Prostate gland (tissue), 2 donors: ENCODE measurements at regions not wholly inside any gene's neighbourhood (a gene's known extent, or its start where the extent isn't known, plus 50 kb on each side); places are given as distances from the start of the nearest gene placed in this dataset.

Source experiments
- DNase-seq: peaks from one replicate; pipeline ENCODE4 v3.0.0-alpha.2; 2019; ENCODE audit warnings: low spot score
- H3K27ac ChIP-seq, 2 donors: fragments of 200-600 bp; sonication (generic); 2 replicates each; pipeline ENCODE4 v1.5.1; 2017 to 2019
- H3K27me3 ChIP-seq: fragments of 200-600 bp; sonication (generic); replicated peaks from 2 replicates; pipeline ENCODE4 v1.5.1; 2019; ENCODE audit not compliant: insufficient read depth
- H3K36me3 ChIP-seq, 2 donors: fragments of 200-600 bp; sonication (generic); 1 replicate in 1 of 2; 2 replicates in 1 of 2; pipeline versions ENCODE4 v1.5.1 to v1.8.1; 2017 to 2019
- H3K4me1 ChIP-seq: fragments of 200-600 bp; sonication (generic); replicated peaks from 2 replicates; pipeline ENCODE4 v1.5.1; 2019
- H3K4me3 ChIP-seq, 2 donors: fragments of 200-600 bp; sonication (generic); 2 replicates each; pipeline ENCODE4 v1.5.1; 2017 to 2019
- H3K9me3 ChIP-seq: fragments of 200-600 bp; sonication (generic); 2 replicates; pipeline ENCODE4 v1.5.1; 2017
- CTCF ChIP-seq, 4 experiments: fragments of 200-600 bp in 2 of 4; fragments of 450-650 bp in 2 of 4; sonication (generic) in 2 of 4; IDR thresholded peaks; 1 replicate in 3 of 4; 2 replicates in 1 of 4; pipeline ENCODE4 v1.5.1; 2016 to 2019; ENCODE audit warnings: antibody characterized with exemption in 4 of 4, mild to moderate bottlenecking in 2 of 4, moderate library complexity in 2 of 4
- POLR2A ChIP-seq: fragments of 450-650 bp; IDR thresholded peaks from one replicate; pipeline ENCODE4 v1.6.1; 2016; ENCODE audit warnings: antibody characterized with exemption, mild to moderate bottlenecking
- POLR2AphosphoS5 ChIP-seq: sonication (generic); formaldehyde crosslinking; IDR thresholded peaks from one replicate; pipeline ENCODE4 v1.6.1; 2017; ENCODE audit warnings: antibody characterized with exemption
- WGBS: methylation state at CpG from one replicate; pipeline ENCODE4 v1.1.5; 2018; 5-methylcytosine and 5-hydroxymethylcytosine counted together
- intact Hi-C: fragments of 100-400 bp; cut with DNase I; formaldehyde crosslinking; loops from one replicate; pipeline ENCODE4 v1.14.2; 2022
- small RNA-seq, 2 donors: library from RNA; depleted of rRNA; stranded (forward); fragments of <200 nt; gene quantifications; one replicate each; pipeline ENCODE3, GENCODE V24; 2016

DNA sequence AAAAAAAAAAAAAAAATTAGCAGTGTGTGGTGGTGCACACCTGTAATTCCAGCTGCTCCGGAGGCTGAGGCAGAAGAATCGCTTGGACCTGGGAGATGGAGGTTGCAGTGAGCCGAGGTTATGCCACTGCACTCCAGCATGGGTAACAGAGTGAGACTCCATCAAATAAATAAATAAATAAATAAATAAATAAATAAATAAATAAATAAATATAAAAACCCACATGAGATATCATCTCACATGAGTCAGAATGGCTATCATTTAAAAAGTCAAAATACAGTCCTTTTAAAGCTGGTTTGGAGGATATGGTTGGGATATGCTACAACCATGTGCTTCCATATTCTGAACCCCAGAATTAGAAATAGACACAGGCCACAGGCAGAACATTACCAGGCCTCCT, 114.3 kb downstream of the WSCD1 start:
- Histone ChIP-seq H3K4me3 (no peak overlapping the region), H3K27me3 (no peaks in the 10 kb centered on the region), H3K36me3 (no peaks in the 10 kb centered on the region), H3K9me3 (no peaks in the 10 kb centered on the region), H3K27ac (no peak overlapping the region), H3K4me1 (no peaks in the 10 kb centered on the region)
- TF ChIP-seq POLR2A = no peak
- TF ChIP-seq POLR2AphosphoS5 = no peak
- TF ChIP-seq CTCF (IDR thresholded peaks at IDR 0.05) = no peak
- 88% methylated on average over 3 of the region's 3 CpGs for WGBS
- intact Hi-C loops = no loop called here
- DNase-seq = no peak

- Histone ChIP-seq H3K4me3 (no peak overlapping the region), H3K9me3 (no peaks in the 10 kb centered on the region)
- DNase-seq = no peak
Observed at GRCh38 chr17:6179017-6179416, 108.8 kb downstream of the WSCD1 start.

DNA sequence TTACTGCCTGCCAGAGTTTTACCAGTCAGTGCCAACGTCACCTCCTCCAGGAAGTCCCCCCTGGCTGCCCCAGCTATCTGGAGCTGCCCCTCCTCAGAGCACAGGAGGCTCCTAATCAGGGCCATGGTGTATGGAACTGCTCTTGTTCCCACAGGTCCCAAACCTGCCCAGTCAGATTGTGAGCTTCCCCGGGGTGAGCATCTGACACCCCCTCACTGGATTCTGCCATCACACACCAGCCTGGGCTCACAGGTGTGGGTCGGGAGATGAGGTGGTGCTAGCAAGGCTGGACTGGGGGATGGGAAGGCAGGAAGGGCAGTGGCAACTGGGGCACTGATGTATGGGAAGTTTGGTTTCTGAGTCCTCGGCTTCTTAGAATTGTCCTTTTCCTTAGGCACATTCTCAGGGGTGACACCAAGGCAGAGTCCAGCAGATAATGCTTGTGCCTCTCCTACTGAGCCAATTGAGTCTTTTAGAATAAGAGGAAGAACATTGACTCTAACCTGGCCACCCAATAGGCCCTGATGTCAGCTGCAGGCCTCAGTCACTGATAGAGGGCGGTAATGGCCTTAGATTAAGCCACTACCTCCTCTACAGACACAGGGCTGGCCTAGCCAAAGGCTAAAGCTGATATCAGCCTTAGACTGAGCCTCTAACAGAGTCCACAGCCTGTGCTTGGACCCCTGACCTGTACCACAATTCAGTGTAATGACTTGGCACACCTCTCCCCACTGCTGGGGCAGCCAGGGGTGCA, 107.9 kb downstream of the WSCD1 start:
- no peak overlapping the region for H3K27ac ChIP-seq
- H3K27me3 ChIP-seq = no peaks in the 10 kb centered on the region
- TF ChIP-seq POLR2A (no peak), POLR2AphosphoS5 (no peak), CTCF (IDR thresholded peaks at IDR 0.05) (no peak)
- no peak overlapping the region for H3K4me3 ChIP-seq
- intact Hi-C loops = no loop called here
- no peaks in the 10 kb centered on the region for H3K9me3 ChIP-seq
- DNase-seq = no peak
- no peaks in the 10 kb centered on the region for H3K36me3 ChIP-seq
- 80% methylated on average over 5 of the region's 5 CpGs for WGBS
- H3K4me1 ChIP-seq = no peaks in the 10 kb centered on the region

More at GRCh38 chr17:6179017-6179416, 108.8 kb downstream of the WSCD1 start:
- H3K36me3 ChIP-seq = no peaks in the 10 kb centered on the region
- WGBS = 59% methylated on average over 6 of the region's 6 CpGs
- TF ChIP-seq POLR2AphosphoS5 = no peak
- TF ChIP-seq POLR2A = no peak
- TF ChIP-seq CTCF (IDR thresholded peaks at IDR 0.05) = no peak
- no peak overlapping the region for H3K27ac ChIP-seq
- H3K4me1 ChIP-seq = no peaks in the 10 kb centered on the region
- H3K27me3 ChIP-seq = no peaks in the 10 kb centered on the region
- intact Hi-C loops = no loop called here

Small RNA genes lying in the stretch of these regions (small RNA-seq; reads per million reads assigned to genes)
- 0 reads per million in 2 donors for gene RNU6-1264P
